ENCODE measurements at regions not wholly inside any gene's neighbourhood (a gene's known extent, or its start where the extent isn't known, plus 50 kb on each side); places are given as distances from the start of the nearest gene placed in this dataset.
"Not testable (repeated sequence)": the region's sequence is repeated elsewhere in the genome, so short reads cannot be mapped to it uniquely, and the experiment has no call there.

GRCh38 chr11:121374286-121374985, 77.7 kb upstream of the SORL1 start:
- ATAC-seq: no peak

GRCh38 chr11:121376130-121376529, 76.0 kb upstream of the SORL1 start:
- H3K9me3 ChIP-seq: no peaks in the 10 kb centered on the region
- DNase-seq (no peak), ATAC-seq (peak in 1 of 2 donors; percentile 32)
- H3K36me3 ChIP-seq: no peaks in the 10 kb centered on the region
- no peaks in the 10 kb centered on the region for H3K27me3 ChIP-seq (ENCODE audit: low read depth)
- intact Hi-C loops (cut with DNase I): no loop called here
- no peak overlapping the region for H3K27ac ChIP-seq
- no peak for TF ChIP-seq CTCF (IDR thresholded peaks at IDR 0.05)
- H3K4me1 ChIP-seq: peaks cover 8% of the 10 kb centered on the region
- H3K4me3 ChIP-seq: no peak overlapping the region

More at GRCh38 chr11:121374286-121374985, 77.7 kb upstream of the SORL1 start:
- Histone ChIP-seq H3K4me1 (peaks cover 8% of the 10 kb centered on the region), H3K4me3 (no peak overlapping the region), H3K36me3 (no peaks in the 10 kb centered on the region), H3K9me3 (no peaks in the 10 kb centered on the region), H3K27ac (no peak overlapping the region), H3K27me3 (ENCODE audit: low read depth) (no peaks in the 10 kb centered on the region)
- no peak for TF ChIP-seq CTCF (IDR thresholded peaks at IDR 0.05)
- DNase-seq: no peak
- intact Hi-C loops (cut with DNase I): no loop called here

- H3K9me3 ChIP-seq; H3K36me3 ChIP-seq; H3K4me3 ChIP-seq; H3K27me3 ChIP-seq (ENCODE audit: low read depth); H3K4me1 ChIP-seq; intact Hi-C loops (cut with DNase I); ATAC-seq; DNase-seq; H3K27ac ChIP-seq: not testable (repeated sequence)
Measured at GRCh38 chr11:121379145-121379810, 72.8 kb upstream of the SORL1 start.

- DNase-seq (no peak), ATAC-seq (no peak)
- Histone ChIP-seq H3K27me3 (ENCODE audit: low read depth) (no peaks in the 10 kb centered on the region), H3K36me3 (no peaks in the 10 kb centered on the region), H3K4me1 (no peaks in the 10 kb centered on the region), H3K27ac (no peak overlapping the region), H3K9me3 (no peaks in the 10 kb centered on the region), H3K4me3 (no peak overlapping the region)
- intact Hi-C loops (cut with DNase I): no loop called here
- TF ChIP-seq CTCF (IDR thresholded peaks at IDR 0.05): no peak
Measured at GRCh38 chr11:121383716-121384115, 68.4 kb upstream of the SORL1 start.

GRCh38 chr11:121385688-121386087, 66.4 kb upstream of the SORL1 start:
- Histone ChIP-seq H3K4me3 (no peak overlapping the region), H3K9me3 (no peaks in the 10 kb centered on the region), H3K4me1 (no peaks in the 10 kb centered on the region), H3K27me3 (ENCODE audit: low read depth) (no peaks in the 10 kb centered on the region), H3K36me3 (no peaks in the 10 kb centered on the region), H3K27ac (no peak overlapping the region)
- intact Hi-C loops (cut with DNase I): no loop called here
- DNase-seq: no peak
- no peak for ATAC-seq
- no peak for TF ChIP-seq CTCF (IDR thresholded peaks at IDR 0.05)
